ENCODE measurements at regions not wholly inside any gene's neighbourhood (a gene's known extent, or its start where the extent isn't known, plus 50 kb on each side); places are given as distances from the start of the nearest gene placed in this dataset.

- Histone ChIP-seq H3K9me3 (no peaks in the 10 kb centered on the region), H3K36me3 (ENCODE audit: control insufficient read depth in 2 of 2, extremely low read depth in 1 of 2, insufficient read depth in 1 of 2, low read length in 1 of 2) (no peaks in the 10 kb centered on the region), H3K4me3 (ENCODE audit: control insufficient read depth in 1 of 2, extremely low read depth in 1 of 2, low read length in 1 of 2) (no peak overlapping the region), H3K27me3 (replicated peaks in 1 of 2; ENCODE audit: control insufficient read depth in 2 of 2, extremely low read depth in 1 of 2, insufficient read depth in 2 of 2, low read length in 1 of 2) (no peaks in the 10 kb centered on the region), H3K27ac (ENCODE audit: low read length) (no peak overlapping the region), H3K4me1 (ENCODE audit: control insufficient read depth in 1 of 2, extremely low read depth in 1 of 2, insufficient read depth in 2 of 2, low read length in 2 of 2) (no peaks in the 10 kb centered on the region)
- ChIA-PET CTCF (interaction anchor here in 1 of 2 donors (0.5 kb wide), 1 partner anchor 14 kb away, joined by 3 read pairs; no protein-coding TSS in a partner anchor), POLR2A (no interaction called here)
- no peak overlapping the region for H3K4me3 Mint-ChIP-seq
- H3K27me3 Mint-ChIP-seq = no peaks in the 10 kb centered on the region
- H3K27ac Mint-ChIP-seq = no peak overlapping the region
- no peaks in the 10 kb centered on the region for H3K9me3 Mint-ChIP-seq
- WGBS (ENCODE audit: insufficient coverage) = 89% methylated on average over 3 of the region's 3 CpGs
- no peak for ATAC-seq (replicated peaks in 1 of 4)
- DNase-seq = no peak
- H3K36me3 Mint-ChIP-seq = no peaks in the 10 kb centered on the region
- peaks cover 0 to 7% (median 0%) of the 10 kb centered on the region in 3 donors for H3K4me1 Mint-ChIP-seq
Observed at GRCh38 chr7:106987777-106988176, 56.7 kb upstream of the PRKAR2B start.

DNA sequence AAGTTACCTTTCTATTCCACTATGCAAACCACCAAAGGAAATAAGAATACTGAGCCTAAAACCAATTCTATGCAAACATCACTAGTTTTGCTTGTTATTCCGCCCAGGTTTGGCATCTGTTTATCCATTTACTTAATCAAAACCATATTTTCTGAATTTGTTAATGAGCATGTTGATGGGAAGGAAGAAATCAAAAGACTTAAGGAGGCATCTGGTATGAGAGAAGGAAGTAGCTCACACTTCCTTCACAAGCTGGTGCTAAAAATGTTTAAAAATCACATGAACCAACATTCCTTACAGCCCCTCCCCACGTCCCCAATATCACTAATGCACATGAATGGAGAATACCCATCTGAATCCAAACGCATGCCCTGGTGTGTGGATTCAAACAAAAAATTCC lies 52.0 kb upstream of the PRKAR2B start:
- no peaks in the 10 kb centered on the region for H3K36me3 Mint-ChIP-seq
- H3K4me1 ChIP-seq (ENCODE audit: control insufficient read depth in 1 of 2, extremely low read depth in 1 of 2, insufficient read depth in 2 of 2, low read length in 2 of 2) = no peaks in the 10 kb centered on the region
- no peaks in the 10 kb centered on the region for H3K9me3 Mint-ChIP-seq
- H3K27ac ChIP-seq (ENCODE audit: low read length) = no peak overlapping the region
- ChIA-PET POLR2A (no interaction called here), CTCF (no interaction called here)
- H3K4me3 Mint-ChIP-seq = no peak overlapping the region
- H3K27me3 Mint-ChIP-seq = peaks cover 4 to 23% of the 10 kb centered on the region in 2 donors
- WGBS (ENCODE audit: insufficient coverage) = no CpG with 5 or more reads among the region's 3 CpGs
- H3K27ac Mint-ChIP-seq = no peak overlapping the region
- no peaks in the 10 kb centered on the region for H3K36me3 ChIP-seq (ENCODE audit: control insufficient read depth in 2 of 2, extremely low read depth in 1 of 2, insufficient read depth in 1 of 2, low read length in 1 of 2)
- no peak for ATAC-seq (replicated peaks in 1 of 4)
- H3K4me1 Mint-ChIP-seq = no peaks in the 10 kb centered on the region
- no peak overlapping the region for H3K4me3 ChIP-seq (ENCODE audit: control insufficient read depth in 1 of 2, extremely low read depth in 1 of 2, low read length in 1 of 2)
- H3K9me3 ChIP-seq = no peaks in the 10 kb centered on the region
- no peak for DNase-seq
- H3K27me3 ChIP-seq (replicated peaks in 1 of 2; ENCODE audit: control insufficient read depth in 2 of 2, extremely low read depth in 1 of 2, insufficient read depth in 2 of 2, low read length in 1 of 2) = peaks cover 0 to 4% of the 10 kb centered on the region in 2 experiments

Measured in T-cell (primary cell).